NCI-H187 (cell line): ENCODE measurements at regions not wholly inside any gene's neighbourhood (a gene's known extent, or its start where the extent isn't known, plus 50 kb on each side); places are given as distances from the start of the nearest gene placed in this dataset.

Experiments used
- DNase-seq, 2 experiments: peaks; one replicate each; lab custom pipeline; 2025; lab: John Stamatoyannopoulos, UW

DNA sequence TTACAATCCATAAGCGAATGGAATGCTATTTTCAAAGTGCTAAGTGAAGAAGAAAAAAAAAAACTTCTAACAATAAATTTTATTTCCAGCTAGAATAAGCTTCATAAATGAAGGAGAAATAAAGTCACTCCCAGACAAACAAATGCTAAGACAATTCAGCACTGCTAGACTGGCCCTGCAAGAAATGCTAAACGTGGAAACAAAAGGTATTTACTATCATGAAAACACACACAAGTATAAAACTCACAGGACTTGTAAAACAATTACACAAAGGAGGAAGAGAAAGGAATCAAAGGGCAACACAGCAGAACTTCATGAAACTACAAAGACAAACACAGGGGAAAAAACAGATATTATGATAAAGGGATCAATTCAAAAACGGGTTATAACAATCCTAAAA is 85.8 kb upstream of the NELL2 start:
- no peak for DNase-seq

- no peak for DNase-seq
Observed at GRCh38 chr12:44960856-44961255, 84.7 kb upstream of the NELL2 start.

DNA sequence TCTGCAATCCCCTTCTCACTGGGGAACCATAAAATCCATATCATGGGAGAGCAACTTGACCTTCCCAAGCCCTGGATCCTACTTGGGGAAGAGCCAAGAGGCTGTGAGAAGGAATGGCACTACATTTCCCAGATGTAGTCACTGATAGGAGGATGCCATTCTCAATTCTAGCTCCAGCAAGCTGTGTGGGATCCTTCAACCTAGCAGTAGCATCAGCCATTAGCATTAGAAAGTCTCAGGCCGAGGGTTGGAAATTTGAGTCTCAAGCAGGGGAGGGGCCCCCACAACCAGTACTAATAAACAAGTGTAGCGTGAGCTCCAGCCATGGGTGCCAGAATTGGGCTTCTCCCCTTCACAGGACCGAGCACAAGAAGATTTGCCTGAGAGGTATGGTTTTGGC is 84.3 kb upstream of the NELL2 start:
- no peak for DNase-seq

GRCh38 chr12:44947163-44947562 is 71.0 kb upstream of the NELL2 start:
- no peak for DNase-seq

DNA sequence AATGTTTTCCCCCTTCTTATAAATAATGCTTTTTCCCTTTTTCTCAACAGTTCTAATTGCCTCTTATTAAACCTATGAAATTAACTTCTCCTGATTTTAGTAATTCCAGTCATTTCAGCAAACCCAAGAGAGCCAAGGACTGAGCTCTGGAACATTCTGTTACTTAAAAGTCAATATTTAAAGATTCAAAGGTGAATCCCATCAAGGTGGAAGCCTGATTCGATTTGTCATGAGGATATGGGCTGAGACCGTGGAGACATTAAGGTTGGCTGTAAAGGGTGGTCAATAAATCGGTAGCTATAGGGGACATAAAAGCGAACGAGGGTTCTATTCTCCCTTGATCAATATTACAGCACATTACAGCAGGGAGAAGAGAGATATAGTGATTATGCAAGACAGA is 66.6 kb upstream of the NELL2 start:
- DNase-seq: no peak

- peak in 1 of 2 experiments; percentile 63 for DNase-seq
Observed at GRCh38 chr12:44930972-44931600, 55.0 kb upstream of the NELL2 start.

- no peak for DNase-seq
Observed at GRCh38 chr12:44929236-44929885, 53.2 kb upstream of the NELL2 start.
